Adrenal gland (tissue), 5 donors: ENCODE measurements at regions not wholly inside any gene's neighbourhood (a gene's known extent, or its start where the extent isn't known, plus 50 kb on each side); places are given as distances from the start of the nearest gene placed in this dataset.

ENCODE experiments used
- POLR2A ChIP-seq, 2 donors: fragments of 450-650 bp; IDR thresholded peaks; one replicate each; pipeline ENCODE4 v1.6.1; 2017; ENCODE audit warnings: antibody characterized with exemption in 2 of 2, mild to moderate bottlenecking in 2 of 2, moderate library complexity in 1 of 2
- TF ChIP-seq, protein P1 (sequence below), 6 experiments: fragments of 450-650 bp in 4 of 6; fragments of 200-600 bp in 2 of 6; sonication (generic) in 1 of 6; IDR thresholded peaks; 1 replicate in 5 of 6; 2 replicates in 1 of 6; pipeline versions ENCODE4 v1.5.1 to v1.8.0; 2016 to 2021; ENCODE audit warnings: antibody characterized with exemption in 6 of 6, mild to moderate bottlenecking in 2 of 6, moderate library complexity in 1 of 6
- donor health status: DM: no; HTN: no; CAD: no.

DNA sequence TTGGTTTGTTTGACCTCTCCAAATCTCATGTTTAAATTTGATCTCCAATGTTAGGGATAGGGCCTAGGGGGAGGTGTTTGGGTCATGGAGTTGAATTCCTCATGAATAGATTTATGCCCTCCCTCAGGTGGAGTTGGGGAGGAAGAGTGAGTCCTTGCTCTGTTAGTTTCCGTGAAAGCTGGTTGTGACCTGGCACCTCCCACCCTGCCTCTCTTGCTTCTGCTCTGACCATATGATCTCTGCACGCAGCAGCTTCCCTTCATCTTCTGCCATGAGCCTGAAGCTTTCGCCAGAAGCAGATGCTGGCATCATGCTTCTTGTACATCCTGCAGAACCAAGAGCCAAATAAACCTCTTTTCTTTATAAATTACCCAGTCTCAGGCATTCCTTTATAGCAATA lies 231.6 kb upstream of the ERBB4 start:
- no peak for TF ChIP-seq POLR2A (IDR thresholded peaks at IDR 0.05)
- TF ChIP-seq, protein P1, sequence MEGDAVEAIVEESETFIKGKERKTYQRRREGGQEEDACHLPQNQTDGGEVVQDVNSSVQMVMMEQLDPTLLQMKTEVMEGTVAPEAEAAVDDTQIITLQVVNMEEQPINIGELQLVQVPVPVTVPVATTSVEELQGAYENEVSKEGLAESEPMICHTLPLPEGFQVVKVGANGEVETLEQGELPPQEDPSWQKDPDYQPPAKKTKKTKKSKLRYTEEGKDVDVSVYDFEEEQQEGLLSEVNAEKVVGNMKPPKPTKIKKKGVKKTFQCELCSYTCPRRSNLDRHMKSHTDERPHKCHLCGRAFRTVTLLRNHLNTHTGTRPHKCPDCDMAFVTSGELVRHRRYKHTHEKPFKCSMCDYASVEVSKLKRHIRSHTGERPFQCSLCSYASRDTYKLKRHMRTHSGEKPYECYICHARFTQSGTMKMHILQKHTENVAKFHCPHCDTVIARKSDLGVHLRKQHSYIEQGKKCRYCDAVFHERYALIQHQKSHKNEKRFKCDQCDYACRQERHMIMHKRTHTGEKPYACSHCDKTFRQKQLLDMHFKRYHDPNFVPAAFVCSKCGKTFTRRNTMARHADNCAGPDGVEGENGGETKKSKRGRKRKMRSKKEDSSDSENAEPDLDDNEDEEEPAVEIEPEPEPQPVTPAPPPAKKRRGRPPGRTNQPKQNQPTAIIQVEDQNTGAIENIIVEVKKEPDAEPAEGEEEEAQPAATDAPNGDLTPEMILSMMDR (IDR thresholded peaks at IDR 0.05): no peak
